NCI-H345 treated with DMSO at 0.1 percent for 48 hours (cell line): ENCODE measurements at regions not wholly inside any gene's neighbourhood (a gene's known extent, or its start where the extent isn't known, plus 50 kb on each side); places are given as distances from the start of the nearest gene placed in this dataset.
"Not testable (repeated sequence)": the region's sequence is repeated elsewhere in the genome, so short reads cannot be mapped to it uniquely, and the experiment has no call there.

Source experiments
- DNase-seq: peaks from one replicate; lab custom pipeline; 2025; ENCODE audit not compliant: unreplicated experiment; lab: John Stamatoyannopoulos, UW

GRCh38 chr15:81729340-81729739, 316.5 kb downstream of the MEX3B start:
- no peak for DNase-seq

- DNase-seq: no peak
Observed at GRCh38 chr15:81728726-81729125, 317.1 kb downstream of the MEX3B start.

GRCh38 chr15:81725590-81725989, 320.2 kb downstream of the MEX3B start:
- no peak for DNase-seq

- no peak for DNase-seq
Observed at GRCh38 chr15:81724536-81724935, 321.3 kb downstream of the MEX3B start.

- no peak for DNase-seq
Observed at GRCh38 chr15:81723701-81724100, 322.1 kb downstream of the MEX3B start.

- no peak for DNase-seq
Observed at GRCh38 chr15:81723113-81723651, 322.6 kb downstream of the MEX3B start.

- not testable (repeated sequence) for DNase-seq
Observed at GRCh38 chr15:81716468-81716867, 329.4 kb downstream of the MEX3B start.

- DNase-seq: no peak
Observed at GRCh38 chr15:81710328-81710727, 335.5 kb downstream of the MEX3B start.

GRCh38 chr15:81706816-81707346, 332.9 kb upstream of the TMC3 start:
- not testable (repeated sequence) for DNase-seq

- not testable (repeated sequence) for DNase-seq
Observed at GRCh38 chr15:81705727-81706126, 331.7 kb upstream of the TMC3 start.

GRCh38 chr15:81686021-81686420, 312.0 kb upstream of the TMC3 start:
- no peak for DNase-seq

GRCh38 chr15:81685237-81685636, 311.2 kb upstream of the TMC3 start:
- no peak for DNase-seq

GRCh38 chr15:81680829-81681228, 306.8 kb upstream of the TMC3 start:
- no peak for DNase-seq

- DNase-seq: no peak
Observed at GRCh38 chr15:81666839-81667238, 292.8 kb upstream of the TMC3 start.

GRCh38 chr15:81660976-81661375, 287.0 kb upstream of the TMC3 start:
- no peak for DNase-seq

GRCh38 chr15:81653259-81653658, 279.2 kb upstream of the TMC3 start:
- no peak for DNase-seq

- no peak for DNase-seq
Observed at GRCh38 chr15:81645470-81645869, 271.5 kb upstream of the TMC3 start.

GRCh38 chr15:81643771-81644170, 269.8 kb upstream of the TMC3 start:
- no peak for DNase-seq

GRCh38 chr15:81642451-81642990, 268.5 kb upstream of the TMC3 start:
- no peak for DNase-seq

- DNase-seq: not testable (repeated sequence)
Observed at GRCh38 chr15:81636064-81636463, 262.1 kb upstream of the TMC3 start.

GRCh38 chr15:81633889-81634288, 259.9 kb upstream of the TMC3 start:
- no peak for DNase-seq

- no peak for DNase-seq
Observed at GRCh38 chr15:81625896-81626295, 251.9 kb upstream of the TMC3 start.

- no peak for DNase-seq
Observed at GRCh38 chr15:81619002-81619401, 245.0 kb upstream of the TMC3 start.
